Right lobe of liver (tissue), 6 donors: ENCODE measurements at regions not wholly inside any gene's neighbourhood (a gene's known extent, or its start where the extent isn't known, plus 50 kb on each side); places are given as distances from the start of the nearest gene placed in this dataset.

Source experiments
- ATAC-seq, 4 donors: fragments of 200-7000 bp; cut with Tn5 transposase; one replicate each; pipeline ENCODE4 v1.9.1; 2020; ENCODE audit warnings: mild to moderate bottlenecking in 4 of 4, moderate library complexity in 4 of 4
- DNase-seq, 3 donors: peaks; one replicate each; pipeline ENCODE4 v3.0.0-alpha.2; 2020
- H3K27ac ChIP-seq, 3 donors: fragments of 200-600 bp; one replicate each; pipeline ENCODE4 v1.8.0; 2022
- H3K27me3 ChIP-seq, 2 donors: fragments of 200-600 bp; one replicate each; pipeline ENCODE4 v1.8.0; 2022
- H3K36me3 ChIP-seq, 4 donors: fragments of 200-600 bp; sonication (generic) in 1 of 4; one replicate each; pipeline versions ENCODE4 v1.5.1 to v1.8.0; 2017 to 2022; ENCODE audit warnings: control low read depth in 1 of 4
- H3K4me1 ChIP-seq, 4 donors: fragments of 200-600 bp; sonication (generic) in 1 of 4; one replicate each; pipeline versions ENCODE4 v1.5.1 to v1.8.0; 2017 to 2022; ENCODE audit warnings: control low read depth in 1 of 4
- H3K4me3 ChIP-seq, 3 donors: fragments of 200-600 bp; one replicate each; pipeline ENCODE4 v1.8.0; 2022
- H3K9me3 ChIP-seq, 4 donors: fragments of 200-600 bp; sonication (generic) in 1 of 4; one replicate each; pipeline versions ENCODE4 v1.5.1 to v1.8.0; 2017 to 2022; ENCODE audit warnings: control low read depth in 1 of 4
- CTCF ChIP-seq, 4 donors: fragments of 200-600 bp in 3 of 4; fragments of 450-650 bp in 1 of 4; IDR thresholded peaks; one replicate each; pipeline versions ENCODE4 v1.5.1 to v1.8.0; 2016 to 2022; ENCODE audit warnings: antibody characterized with exemption in 4 of 4, mild to moderate bottlenecking in 2 of 4
- POLR2A ChIP-seq: fragments of 450-650 bp; IDR thresholded peaks from one replicate; pipeline ENCODE4 v1.6.1; 2017; ENCODE audit warnings: antibody characterized with exemption, mild to moderate bottlenecking
- WGBS: methylation state at CpG from one replicate; pipeline ENCODE4 v1.1.6; 2018; ENCODE audit warnings: low coverage, low lambda C conversion rate; ENCODE audit not compliant: insufficient coverage; ENCODE audit errors: missing lambda C conversion rate; 5-methylcytosine and 5-hydroxymethylcytosine counted together
- intact Hi-C, 2 donors: fragments of 100-400 bp; cut with DNase I; formaldehyde crosslinking; loops; one replicate each; pipeline versions ENCODE4 v1.11.2 to v1.14.1; 2022
- donor health status: DM: no; HTN: yes; CAD: no.
- donor health status: DM: no; HTN: no; CAD: no.
- donor health status: DM: no; HTN: no; CAD: no.
- donor health status: DM: no; HTN: yes; CAD: no.
- donor health status: DM: no; HTN: yes; CAD: no.

GRCh38 chr10:44832595-44833390 is 78.3 kb upstream of the TMEM72 start:
- no peak for ATAC-seq
- Histone ChIP-seq H3K4me1 (no peaks in the 10 kb centered on the region), H3K4me3 (no peak overlapping the region), H3K27ac (no peak overlapping the region), H3K9me3 (no peaks in the 10 kb centered on the region), H3K36me3 (no peaks in the 10 kb centered on the region), H3K27me3 (no peaks in the 10 kb centered on the region)
- no peak for TF ChIP-seq CTCF (IDR thresholded peaks at IDR 0.05)
- no peak for DNase-seq
- WGBS, result 71% methylated on average over 4 of the region's 6 CpGs
- intact Hi-C loops, result no loop called here

DNA sequence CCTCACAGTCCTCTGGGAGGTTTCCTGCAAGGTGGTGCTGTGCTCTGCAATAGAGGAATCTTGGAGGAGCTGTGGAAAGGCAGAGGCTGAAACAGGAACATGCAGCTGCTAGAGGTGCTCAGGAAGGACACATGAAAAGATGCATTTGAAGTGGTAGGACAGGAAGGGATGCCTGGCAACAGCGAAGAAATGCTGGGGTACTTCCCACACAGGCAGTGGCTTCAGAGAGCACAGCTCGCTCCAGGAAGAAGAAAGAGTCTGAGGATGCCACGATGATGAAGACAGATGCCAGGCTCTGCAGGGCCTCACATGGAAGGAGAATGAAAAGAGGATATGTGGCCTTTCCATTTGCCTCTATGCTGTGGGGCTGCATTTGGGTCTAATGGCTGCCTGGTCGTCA is 77.0 kb upstream of the TMEM72 start:
- intact Hi-C loops, result no loop called here
- ATAC-seq (no peak), DNase-seq (no peak)
- Histone ChIP-seq H3K9me3 (no peaks in the 10 kb centered on the region), H3K36me3 (no peaks in the 10 kb centered on the region), H3K27me3 (no peaks in the 10 kb centered on the region), H3K4me1 (no peaks in the 10 kb centered on the region), H3K27ac (no peak overlapping the region), H3K4me3 (no peak overlapping the region)
- no peak for TF ChIP-seq CTCF (IDR thresholded peaks at IDR 0.05)
- TF ChIP-seq POLR2A, result no peak
- WGBS, result 67% methylated on average over 4 of the region's 4 CpGs

DNA sequence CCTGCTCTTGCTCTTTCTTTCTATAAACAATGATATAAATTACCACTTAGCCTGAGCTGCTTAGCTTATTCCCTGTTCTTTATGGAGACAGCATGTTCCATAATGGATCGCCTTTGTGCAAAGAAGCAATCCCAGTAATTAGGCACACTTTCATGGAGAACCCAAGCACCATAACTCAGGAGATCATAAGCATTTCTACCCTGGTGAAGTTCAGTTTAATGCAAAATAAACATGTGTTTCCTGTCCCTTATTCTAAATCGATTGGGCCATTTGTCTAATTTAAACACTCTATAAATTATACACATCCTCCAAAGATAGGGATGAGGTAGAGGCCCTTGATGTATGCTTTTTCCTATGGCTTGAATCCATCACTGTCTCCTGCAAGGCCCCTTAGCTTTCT is 75.8 kb upstream of the TMEM72 start:
- no peak for TF ChIP-seq CTCF (IDR thresholded peaks at IDR 0.05)
- TF ChIP-seq POLR2A, result no peak
- Histone ChIP-seq H3K27me3 (no peaks in the 10 kb centered on the region), H3K9me3 (no peaks in the 10 kb centered on the region), H3K27ac (no peak overlapping the region), H3K4me3 (no peak overlapping the region), H3K36me3 (no peaks in the 10 kb centered on the region), H3K4me1 (no peaks in the 10 kb centered on the region)
- DNase-seq (no peak), ATAC-seq (no peak)
- 59% methylated on average over 2 of the region's 2 CpGs for WGBS
- intact Hi-C loops, result no loop called here

DNA sequence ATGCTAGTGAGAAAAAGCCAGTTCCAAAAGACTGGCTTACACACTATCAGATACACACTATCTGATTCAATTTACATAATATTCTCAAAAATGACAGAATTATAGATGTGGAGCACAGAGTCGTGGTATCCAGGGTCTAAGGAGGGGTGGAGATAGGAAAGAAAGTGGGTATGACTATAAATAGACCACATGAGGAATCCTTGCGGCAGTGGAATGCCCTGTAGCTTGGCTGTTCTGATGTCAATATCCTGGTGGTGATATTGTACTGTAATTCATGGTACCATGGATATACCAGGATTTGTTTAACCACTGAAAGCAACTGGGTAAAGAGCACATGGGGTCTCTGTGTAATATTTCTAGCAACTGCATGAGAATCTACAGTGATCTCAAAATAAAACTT is 67.7 kb upstream of the TMEM72 start:
- Histone ChIP-seq H3K27ac (no peak overlapping the region), H3K4me1 (no peaks in the 10 kb centered on the region), H3K36me3 (no peaks in the 10 kb centered on the region), H3K27me3 (no peaks in the 10 kb centered on the region), H3K9me3 (no peaks in the 10 kb centered on the region), H3K4me3 (no peak overlapping the region)
- TF ChIP-seq CTCF (IDR thresholded peaks at IDR 0.05), result no peak
- no peak for TF ChIP-seq POLR2A
- ATAC-seq, result no peak
- intact Hi-C loops, result no loop called here
- DNase-seq, result no peak
- WGBS, result 39% methylated on average over 2 of the region's 2 CpGs
